A673 (cell line): ENCODE measurements at regions not wholly inside any gene's neighbourhood (a gene's known extent, or its start where the extent isn't known, plus 50 kb on each side); places are given as distances from the start of the nearest gene placed in this dataset.
"Not testable (repeated sequence)": the region's sequence is repeated elsewhere in the genome, so short reads cannot be mapped to it uniquely, and the experiment has no call there.

ENCODE experiments used
- BruUV-seq: library from RNA; stranded (reverse); fragments of 400-500 nt; replicated peaks from 2 replicates; lab custom pipeline; 2021; lab: Mats Ljungman, UMichigan
- CTCF ChIA-PET: fragments of 300-600 bp; sonication (Branson Sonifier 250); formaldehyde crosslinking; loops from one replicate; lab custom pipeline; 2022; ENCODE audit warnings: antibody characterized with exemption; lab: Charles Lee
- POLR2A ChIA-PET: fragments of 300-600 bp; sonication (Branson Sonifier 250); formaldehyde crosslinking; loops from one replicate; lab custom pipeline; 2022; ENCODE audit warnings: antibody characterized with exemption; ENCODE audit not compliant: low non-redundant PET; lab: Charles Lee
- DNase-seq: peaks from one replicate; pipeline ENCODE4 v3.0.0-alpha.2; 2015; ENCODE audit warnings: low spot score
- H3K27ac ChIP-seq: fragments of 200-600 bp; sonication (generic); 2 replicates; pipeline ENCODE4 v1.5.1; 2016; ENCODE audit warnings: mixed run types, low read depth, mild to moderate bottlenecking, mixed read lengths, antibody characterized with exemption, low read length; ENCODE audit not compliant: poor library complexity, severe bottlenecking
- H3K27me3 ChIP-seq: fragments of 200-600 bp; sonication (generic); replicated peaks from 2 replicates; pipeline ENCODE4 v1.6.1; 2017; ENCODE audit warnings: mixed run types, low read depth, mild to moderate bottlenecking, mixed read lengths, antibody characterized with exemption, low read length; ENCODE audit not compliant: insufficient read depth, poor library complexity
- H3K36me3 ChIP-seq: fragments of 200-600 bp; sonication (generic); 2 replicates; pipeline ENCODE4 v1.6.1; 2016; ENCODE audit warnings: mixed run types, mild to moderate bottlenecking, mixed read lengths, antibody characterized with exemption, low read length; ENCODE audit not compliant: insufficient read depth, poor library complexity, severe bottlenecking
- H3K4me1 ChIP-seq: fragments of 200-600 bp; sonication (generic); 2 replicates; pipeline ENCODE4 v1.6.1; 2017; ENCODE audit warnings: mixed run types, mild to moderate bottlenecking, mixed read lengths, antibody characterized with exemption, low read length; ENCODE audit not compliant: insufficient read depth, poor library complexity, severe bottlenecking
- H3K4me3 ChIP-seq: fragments of 200-600 bp; sonication (generic); 2 replicates; pipeline ENCODE4 v1.5.1; 2016; ENCODE audit warnings: low read depth, mixed run types, mild to moderate bottlenecking, mixed read lengths, low read length; ENCODE audit not compliant: poor library complexity, severe bottlenecking
- H3K9me3 ChIP-seq: fragments of 200-600 bp; sonication (generic); 2 replicates; pipeline ENCODE4 v1.6.1; 2016; ENCODE audit warnings: mixed run types, low read depth, mild to moderate bottlenecking, mixed read lengths, antibody characterized with exemption, low read length; ENCODE audit not compliant: poor library complexity, severe bottlenecking
- EZH2 ChIP-seq: fragments of 200-600 bp; sonication (generic); IDR thresholded peaks from 2 replicates; pipeline ENCODE4 v1.6.1; 2017; ENCODE audit warnings: borderline replicate concordance, low read depth, mild to moderate bottlenecking, mixed read lengths, antibody characterized with exemption, low read length; ENCODE audit not compliant: poor library complexity, severe bottlenecking
- intact Hi-C: fragments of 100-400 bp; cut with micrococcal nuclease; formaldehyde crosslinking; loops from one replicate; pipeline ENCODE4 v1.10.0; 2022; ENCODE audit not compliant: unreplicated experiment
- TF ChIP-seq, protein P1 (sequence below): fragments of 300-800, 200-600 bp; sonication (generic); conservative IDR thresholded peaks from 2 replicates; pipeline ENCODE4 v1.5.1; 2017; ENCODE audit warnings: low read depth, mild to moderate bottlenecking, antibody characterized with exemption, low read length, moderate library complexity, mixed read lengths

DNA sequence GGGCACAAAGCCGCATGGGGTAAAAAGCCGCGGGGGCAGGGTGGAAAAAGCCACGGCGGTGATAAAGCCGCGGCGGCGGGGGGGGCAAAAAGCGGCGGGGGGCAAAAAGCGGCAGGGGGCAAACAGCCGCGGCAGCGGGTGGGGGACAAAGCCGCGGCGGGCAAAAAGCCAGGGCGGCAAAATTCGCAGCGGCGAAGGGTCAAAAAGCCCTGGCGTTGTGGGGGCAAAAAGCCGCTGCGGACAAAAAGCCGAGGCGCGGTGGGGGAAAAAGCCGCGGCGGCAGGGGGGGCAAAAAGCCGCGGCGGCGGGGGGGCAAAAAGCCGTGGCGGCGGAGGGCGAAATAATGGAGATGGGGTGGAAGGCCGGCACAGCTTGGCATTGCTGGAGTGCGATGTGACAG, 3902.9 kb downstream of the SRGAP2C start:
- no TSS peak for BruUV-seq
- ChIA-PET POLR2A (no interaction called here), CTCF (no interaction called here)
- H3K27me3 ChIP-seq = no peaks in the 10 kb centered on the region
- peaks cover 28% of the 10 kb centered on the region for H3K9me3 ChIP-seq
- DNase-seq = no peak
- no peak for TF ChIP-seq EZH2
- TF ChIP-seq, protein P1, sequence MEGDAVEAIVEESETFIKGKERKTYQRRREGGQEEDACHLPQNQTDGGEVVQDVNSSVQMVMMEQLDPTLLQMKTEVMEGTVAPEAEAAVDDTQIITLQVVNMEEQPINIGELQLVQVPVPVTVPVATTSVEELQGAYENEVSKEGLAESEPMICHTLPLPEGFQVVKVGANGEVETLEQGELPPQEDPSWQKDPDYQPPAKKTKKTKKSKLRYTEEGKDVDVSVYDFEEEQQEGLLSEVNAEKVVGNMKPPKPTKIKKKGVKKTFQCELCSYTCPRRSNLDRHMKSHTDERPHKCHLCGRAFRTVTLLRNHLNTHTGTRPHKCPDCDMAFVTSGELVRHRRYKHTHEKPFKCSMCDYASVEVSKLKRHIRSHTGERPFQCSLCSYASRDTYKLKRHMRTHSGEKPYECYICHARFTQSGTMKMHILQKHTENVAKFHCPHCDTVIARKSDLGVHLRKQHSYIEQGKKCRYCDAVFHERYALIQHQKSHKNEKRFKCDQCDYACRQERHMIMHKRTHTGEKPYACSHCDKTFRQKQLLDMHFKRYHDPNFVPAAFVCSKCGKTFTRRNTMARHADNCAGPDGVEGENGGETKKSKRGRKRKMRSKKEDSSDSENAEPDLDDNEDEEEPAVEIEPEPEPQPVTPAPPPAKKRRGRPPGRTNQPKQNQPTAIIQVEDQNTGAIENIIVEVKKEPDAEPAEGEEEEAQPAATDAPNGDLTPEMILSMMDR = no peak
- no peaks in the 10 kb centered on the region for H3K36me3 ChIP-seq
- H3K4me1 ChIP-seq = no peaks in the 10 kb centered on the region
- H3K4me3 ChIP-seq = no peak overlapping the region
- intact Hi-C loops = no loop called here
- H3K27ac ChIP-seq = no peak overlapping the region

DNA sequence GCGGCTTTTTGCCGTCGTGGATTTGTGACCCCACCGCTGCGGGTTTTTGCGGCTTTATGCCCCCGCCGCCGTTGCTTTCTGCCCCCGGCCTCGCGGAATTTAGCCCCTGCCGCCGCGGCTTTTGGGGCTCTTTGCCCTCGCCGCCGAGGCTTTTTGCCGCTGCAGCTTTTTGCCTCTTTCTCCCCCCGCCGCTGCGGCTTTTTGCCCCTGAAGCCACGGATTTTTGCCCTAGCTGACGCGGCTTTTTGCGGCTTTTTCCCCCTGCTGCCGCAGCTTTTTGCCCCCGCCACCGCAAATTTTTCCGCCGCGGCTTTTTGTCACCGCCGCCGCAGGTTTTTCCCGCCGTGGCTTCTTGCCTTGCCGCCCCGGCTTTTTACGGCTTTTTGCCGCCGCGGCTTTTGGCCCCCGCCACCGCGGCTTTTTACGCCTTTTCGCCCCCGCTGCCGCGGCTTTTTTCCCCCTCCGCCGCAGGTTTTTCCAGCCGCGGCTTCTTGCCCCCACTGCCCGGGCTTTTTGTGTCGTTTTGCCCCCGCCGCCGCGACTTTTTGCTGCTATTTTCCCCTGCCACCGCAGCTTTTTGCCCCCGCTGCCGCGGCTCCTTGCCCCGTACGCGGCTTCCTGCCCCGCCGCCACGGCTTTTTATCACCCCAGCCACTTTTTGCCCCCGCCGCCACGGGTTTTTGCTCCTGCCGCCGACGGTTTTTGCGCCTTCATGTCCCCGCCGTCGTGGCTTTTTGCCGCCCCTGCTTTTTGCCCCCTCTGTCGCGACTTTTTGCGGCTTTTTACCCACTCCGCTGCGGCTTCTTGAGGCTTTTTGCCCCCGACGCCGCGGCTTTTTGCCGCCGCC, 3933.6 kb downstream of the SRGAP2C start:
- no peaks in the 10 kb centered on the region for H3K4me1 ChIP-seq
- CTCF ChIA-PET = no interaction called here
- intact Hi-C loops = no loop called here
- no peak for DNase-seq
- H3K4me3 ChIP-seq = no peak overlapping the region
- TF ChIP-seq, protein P1 = no peak
- TF ChIP-seq EZH2 = no peak
- no peaks in the 10 kb centered on the region for H3K9me3 ChIP-seq
- BruUV-seq = no TSS peak
- no peaks in the 10 kb centered on the region for H3K36me3 ChIP-seq
- POLR2A ChIA-PET = no interaction called here
- H3K27me3 ChIP-seq = no peaks in the 10 kb centered on the region
- H3K27ac ChIP-seq = no peak overlapping the region

DNA sequence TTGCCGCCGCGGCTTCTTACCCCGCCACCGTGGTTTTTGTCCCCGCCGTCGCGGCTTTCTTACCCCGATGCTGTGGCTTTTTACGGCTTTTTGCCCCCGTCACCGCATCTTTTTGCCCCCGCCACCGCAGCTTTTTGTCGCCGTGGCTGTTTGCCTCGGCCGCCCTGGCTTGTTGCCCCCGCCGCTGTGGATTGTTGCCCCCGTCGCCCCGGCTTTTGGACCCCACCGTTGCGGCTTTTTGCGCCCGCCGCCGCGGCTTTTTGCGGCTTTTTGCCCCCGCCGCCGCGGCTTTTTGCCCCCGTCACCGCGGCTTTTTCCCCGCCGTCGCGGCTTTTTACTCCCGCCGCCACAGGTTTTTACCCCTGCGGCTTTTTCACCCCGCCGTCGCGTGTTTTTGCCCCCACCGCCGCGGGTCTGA, 3934.3 kb downstream of the SRGAP2C start:
- Histone ChIP-seq H3K27ac (no peak overlapping the region), H3K4me3 (no peak overlapping the region), H3K27me3 (no peaks in the 10 kb centered on the region), H3K36me3 (no peaks in the 10 kb centered on the region), H3K4me1 (no peaks in the 10 kb centered on the region), H3K9me3 (no peaks in the 10 kb centered on the region)
- ChIA-PET POLR2A (no interaction called here), CTCF (no interaction called here)
- TF ChIP-seq, protein P1 = no peak
- no peak for TF ChIP-seq EZH2
- intact Hi-C loops = no loop called here
- DNase-seq = no peak
- no TSS peak for BruUV-seq

DNA sequence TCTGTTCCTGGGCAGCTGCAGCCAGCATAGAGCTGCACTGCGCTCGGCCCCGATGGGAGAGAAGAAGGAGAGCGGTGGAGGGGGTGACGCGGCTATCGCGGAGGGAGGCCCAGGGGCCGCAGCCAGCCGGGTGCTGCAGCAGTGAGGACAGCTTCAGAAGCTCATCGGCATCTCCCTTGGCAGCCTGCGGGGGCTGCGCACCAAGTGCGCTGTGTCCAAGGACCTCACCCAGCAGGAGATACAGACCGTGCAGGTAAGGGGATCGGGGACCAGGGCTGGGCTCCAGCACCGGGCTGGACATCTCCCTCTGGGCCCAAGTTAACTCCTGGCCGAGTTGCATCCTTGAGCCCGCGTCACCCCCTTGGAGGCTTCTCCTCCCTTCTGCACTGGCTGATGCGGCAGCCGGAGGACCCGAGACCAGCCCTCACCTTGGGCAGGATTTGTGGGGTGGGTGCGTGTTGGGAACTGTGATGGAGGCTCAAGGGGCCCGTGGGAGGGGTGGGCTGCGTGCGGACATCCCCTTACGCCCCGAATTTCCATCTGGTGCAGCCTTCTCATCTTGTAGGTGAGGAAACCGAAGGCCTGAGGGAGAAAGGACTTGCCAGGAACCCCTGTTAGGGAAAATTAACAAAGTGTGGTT, 3934.9 kb downstream of the SRGAP2C start:
- H3K9me3 ChIP-seq, H3K27me3 ChIP-seq, DNase-seq, POLR2A ChIA-PET, BruUV-seq, H3K4me1 ChIP-seq, intact Hi-C loops, H3K27ac ChIP-seq, H3K36me3 ChIP-seq, CTCF ChIA-PET, H3K4me3 ChIP-seq: not testable (repeated sequence)

DNA sequence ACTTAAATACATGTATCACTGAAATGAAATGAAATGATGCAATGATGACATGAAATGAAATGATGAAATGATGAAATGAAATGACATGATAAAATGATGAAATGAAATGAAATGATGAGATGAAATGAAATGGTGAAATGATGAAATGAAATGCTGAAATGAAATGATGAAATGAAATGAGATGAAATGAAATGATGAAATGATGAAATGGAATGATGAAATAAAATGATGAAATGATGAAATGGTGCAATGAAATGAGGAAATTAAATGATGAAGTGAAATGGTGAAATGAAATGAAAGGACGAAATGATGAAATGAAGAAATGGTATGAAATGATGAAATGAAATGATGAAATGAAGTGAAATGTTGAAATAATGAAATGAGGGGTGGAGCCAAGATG, 3937.8 kb downstream of the SRGAP2C start:
- CTCF ChIA-PET, BruUV-seq, H3K4me1 ChIP-seq, H3K27ac ChIP-seq, H3K27me3 ChIP-seq, H3K9me3 ChIP-seq, DNase-seq, H3K4me3 ChIP-seq, H3K36me3 ChIP-seq, intact Hi-C loops, POLR2A ChIA-PET: not testable (repeated sequence)
